ENCODE measurements at regions not wholly inside any gene's neighbourhood (a gene's known extent, or its start where the extent isn't known, plus 50 kb on each side); places are given as distances from the start of the nearest gene placed in this dataset.

- H3K4me3 ChIP-seq (ENCODE audit: control extremely low read depth in 1 of 5, extremely low read depth in 1 of 5, insufficient read depth in 1 of 5, low read depth in 2 of 5, low read length in 4 of 5), result no peak overlapping the region
- H3K79me2 ChIP-seq (ENCODE audit: control insufficient read depth, insufficient read depth, low read length), result no peaks in the 10 kb centered on the region
- no peaks in the 10 kb centered on the region for H3K9me3 Mint-ChIP-seq (ENCODE audit: insufficient read depth)
- H4K20me1 ChIP-seq (ENCODE audit: control insufficient read depth, insufficient read depth, low read length, poor library complexity, severe bottlenecking), result no peaks in the 10 kb centered on the region
- H3K27ac Mint-ChIP-seq, result no peak overlapping the region
- ATAC-seq (ENCODE audit: low read depth), result no peak
- intact Hi-C loops (cut with micrococcal nuclease), result no loop called here
- TF ChIP-seq CTCF (IDR thresholded peaks at IDR 0.05) (no peak), EZH2 (IDR thresholded peaks at IDR 0.05; ENCODE audit: borderline replicate concordance, insufficient read depth, low read depth, low read length, poor library complexity, severe bottlenecking) (no peak)
- no peak overlapping the region for H2AFZ ChIP-seq (ENCODE audit: insufficient read depth, low read depth, low read length, poor library complexity, severe bottlenecking)
- H3K9ac ChIP-seq (ENCODE audit: low read length), result no peak overlapping the region
- 90% methylated on average over 11 of the region's 11 CpGs for WGBS (ENCODE audit: insufficient coverage)
- peaks cover 0 to 6% (median 0%) of the 10 kb centered on the region in 3 donors for H3K9me3 ChIP-seq (ENCODE audit: control extremely low read depth in 1 of 3, control insufficient read depth in 2 of 3, insufficient read depth in 1 of 3, low read length in 2 of 3)
- peaks cover 7% of the 10 kb centered on the region for H3K4me1 Mint-ChIP-seq
- CTCF ChIA-PET, result interaction anchor here (0.7 to 1.0 kb wide), 2 partner anchors 15 to 61 kb away, joined by 3 read pairs; no protein-coding TSS in a partner anchor
- peaks cover 5% of the 10 kb centered on the region for H3K27me3 Mint-ChIP-seq
- no peaks in the 10 kb centered on the region for H3K36me3 ChIP-seq (replicated peaks in 1 of 2; ENCODE audit: control extremely low read depth in 1 of 2, control insufficient read depth in 1 of 2, extremely low read depth in 1 of 2, insufficient read depth in 2 of 2, low read length in 1 of 2)
- no peak overlapping the region for H3K4me2 ChIP-seq (replicated peaks; ENCODE audit: low read depth, low read length, poor library complexity, severe bottlenecking)
- H3K4me3 Mint-ChIP-seq, result no peak overlapping the region
- POLR2A ChIA-PET, result no interaction called here
- DNase-seq, result no peak
- no peaks in the 10 kb centered on the region for H3K4me1 ChIP-seq (ENCODE audit: control insufficient read depth in 2 of 2, insufficient read depth in 2 of 2, low read length in 2 of 2)
- H3K27ac ChIP-seq (ENCODE audit: low read length in 2 of 2), result no peak overlapping the region
- no peaks in the 10 kb centered on the region for H3K27me3 ChIP-seq (replicated peaks in 1 of 4; ENCODE audit: control extremely low read depth in 1 of 4, control insufficient read depth in 3 of 4, insufficient read depth in 4 of 4, low read length in 3 of 4)
These were observed 365.5 kb downstream of the THBS2 start for GRCh38 chr6:168888102-168888501.

- TF ChIP-seq CTCF (IDR thresholded peaks at IDR 0.05), result no peak
- TF ChIP-seq EZH2 (IDR thresholded peaks at IDR 0.05; ENCODE audit: borderline replicate concordance, insufficient read depth, low read depth, low read length, poor library complexity, severe bottlenecking), result no peak
- WGBS (ENCODE audit: insufficient coverage), result 82% methylated on average over 4 of the region's 10 CpGs
- intact Hi-C loops (cut with micrococcal nuclease), result no loop called here
- ATAC-seq (ENCODE audit: low read depth), result no peak
- no peaks in the 10 kb centered on the region for H3K9me3 Mint-ChIP-seq (ENCODE audit: insufficient read depth)
- Histone ChIP-seq H3K9me3 (ENCODE audit: control extremely low read depth in 1 of 3, control insufficient read depth in 2 of 3, insufficient read depth in 1 of 3, low read length in 2 of 3) (peaks cover 0 to 6% (median 0%) of the 10 kb centered on the region in 3 donors), H3K36me3 (replicated peaks in 1 of 2; ENCODE audit: control extremely low read depth in 1 of 2, control insufficient read depth in 1 of 2, extremely low read depth in 1 of 2, insufficient read depth in 2 of 2, low read length in 1 of 2) (no peaks in the 10 kb centered on the region), H3K4me2 (replicated peaks; ENCODE audit: low read depth, low read length, poor library complexity, severe bottlenecking) (no peak overlapping the region), H3K27me3 (replicated peaks in 1 of 4; ENCODE audit: control extremely low read depth in 1 of 4, control insufficient read depth in 3 of 4, insufficient read depth in 4 of 4, low read length in 3 of 4) (no peaks in the 10 kb centered on the region), H3K4me1 (ENCODE audit: control insufficient read depth in 2 of 2, insufficient read depth in 2 of 2, low read length in 2 of 2) (no peaks in the 10 kb centered on the region), H3K27ac (ENCODE audit: low read length in 2 of 2) (no peak overlapping the region), H4K20me1 (ENCODE audit: control insufficient read depth, insufficient read depth, low read length, poor library complexity, severe bottlenecking) (no peaks in the 10 kb centered on the region), H3K9ac (ENCODE audit: low read length) (no peak overlapping the region), H3K4me3 (ENCODE audit: control extremely low read depth in 1 of 5, extremely low read depth in 1 of 5, insufficient read depth in 1 of 5, low read depth in 2 of 5, low read length in 4 of 5) (no peak overlapping the region), H2AFZ (ENCODE audit: insufficient read depth, low read depth, low read length, poor library complexity, severe bottlenecking) (no peak overlapping the region), H3K79me2 (ENCODE audit: control insufficient read depth, insufficient read depth, low read length) (no peaks in the 10 kb centered on the region)
- no peak for DNase-seq
- H3K4me3 Mint-ChIP-seq, result no peak overlapping the region
- peaks cover 5% of the 10 kb centered on the region for H3K27me3 Mint-ChIP-seq
- ChIA-PET POLR2A (no interaction called here), CTCF (interaction anchor here (0.7 kb wide), 1 partner anchor 61 kb away, joined by 3 read pairs; no protein-coding TSS in a partner anchor)
- peaks cover 7% of the 10 kb centered on the region for H3K4me1 Mint-ChIP-seq
- H3K27ac Mint-ChIP-seq, result no peak overlapping the region
These were observed 366.0 kb downstream of the THBS2 start for GRCh38 chr6:168887621-168888020.

Data from B cell (primary cell).